ENCODE measurements at regions not wholly inside any gene's neighbourhood (a gene's known extent, or its start where the extent isn't known, plus 50 kb on each side); places are given as distances from the start of the nearest gene placed in this dataset.

DNA sequence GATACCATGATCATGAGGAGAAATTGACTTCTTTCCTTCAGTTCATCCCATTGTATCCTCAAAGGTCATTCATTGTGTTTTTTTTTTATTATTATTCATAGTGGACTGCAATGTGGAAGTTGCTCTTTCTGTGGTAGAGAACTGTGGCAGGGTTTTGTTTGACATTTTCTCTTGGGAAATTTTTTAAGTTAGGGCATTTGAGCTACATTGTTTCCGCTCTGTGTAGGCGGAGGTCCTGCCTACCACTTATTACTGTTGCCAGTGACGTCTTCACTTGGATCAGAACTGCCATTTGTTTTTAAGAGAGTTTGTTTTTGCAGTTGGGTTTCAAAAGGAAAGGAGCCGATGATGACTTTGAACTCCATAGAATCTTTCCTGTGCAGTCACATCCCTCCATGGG is 287.4 kb upstream of the FMN2 start:
- DNase-seq, result no peak

DNA sequence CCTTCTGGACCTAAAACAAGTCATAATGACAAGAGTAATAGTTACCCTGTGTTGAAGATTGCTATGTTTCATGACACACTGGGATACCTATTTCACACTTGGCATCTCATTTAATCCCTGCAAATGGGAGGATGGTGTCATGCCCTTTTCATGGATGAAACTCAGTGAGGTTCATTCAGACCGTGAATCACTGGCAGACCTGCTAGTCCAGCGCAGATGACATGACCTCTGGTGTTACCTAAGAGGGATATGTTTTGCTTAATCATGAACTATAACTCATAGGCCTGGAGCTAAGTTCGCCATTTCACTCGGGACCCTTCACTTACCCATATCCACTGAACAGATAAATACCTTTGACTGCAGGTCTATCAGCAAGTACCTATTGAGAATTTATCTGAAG is 286.6 kb upstream of the FMN2 start:
- DNase-seq, result no peak

DNA sequence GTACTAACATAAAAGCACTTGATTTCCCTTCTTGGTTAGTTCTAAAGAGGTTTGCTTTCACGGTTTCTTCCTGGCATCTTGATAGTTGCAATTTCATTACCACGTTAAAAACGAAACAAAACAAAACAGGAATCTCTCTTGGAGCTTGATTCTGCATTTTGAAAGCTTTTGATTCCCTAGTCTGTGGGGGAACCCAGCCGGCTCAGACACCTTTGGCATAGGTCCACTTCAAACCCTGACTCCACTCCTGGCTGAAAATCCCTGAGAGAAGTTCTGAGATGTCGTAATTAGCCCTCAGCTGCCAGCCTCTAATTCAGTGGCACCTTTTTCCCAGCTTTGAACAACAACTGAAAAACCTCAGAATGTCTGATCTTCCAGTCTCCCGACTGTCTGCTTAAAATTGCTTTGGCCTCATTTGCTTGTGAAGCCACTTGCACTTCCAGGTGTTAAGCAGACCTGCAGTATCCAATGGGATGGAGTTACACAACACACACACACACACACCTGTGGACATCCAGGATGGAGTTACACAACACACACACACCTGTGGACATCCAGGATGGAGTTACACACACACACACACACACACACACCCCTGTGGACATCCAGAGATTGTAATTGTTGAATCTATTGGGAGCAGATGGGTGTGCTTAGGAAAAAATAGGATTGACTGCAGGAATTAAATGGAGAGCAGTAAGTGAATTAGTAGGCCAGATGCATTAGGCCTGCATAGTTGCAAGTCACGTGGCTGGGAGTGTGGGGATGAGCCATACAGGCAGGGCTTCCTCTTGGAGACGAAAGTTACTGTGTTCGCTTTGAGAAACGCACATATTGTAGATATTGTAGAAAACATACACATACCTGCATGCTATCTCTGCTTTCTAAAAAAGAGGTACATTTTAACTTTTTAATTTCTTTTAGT is 285.6 kb upstream of the FMN2 start:
- DNase-seq, result no peak

DNA sequence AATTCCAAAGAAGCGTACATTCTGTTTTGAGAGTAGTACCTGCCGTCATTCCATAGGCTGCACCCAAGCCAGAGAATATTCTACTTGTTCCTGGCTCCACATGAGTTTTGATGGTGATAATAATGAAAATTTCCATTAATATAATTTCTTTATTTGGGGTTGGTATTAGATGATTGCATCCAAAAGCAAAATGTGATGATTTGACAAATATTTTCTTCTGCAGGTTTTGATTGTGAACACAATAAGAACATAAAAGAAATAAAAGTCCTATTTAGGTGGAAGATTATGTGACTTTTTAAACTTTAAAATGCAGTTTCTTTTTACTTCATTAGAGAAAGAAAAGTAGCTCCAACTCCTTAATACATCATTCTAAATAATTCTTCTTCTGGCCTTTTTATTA is 284.8 kb upstream of the FMN2 start:
- DNase-seq, result no peak

DNA sequence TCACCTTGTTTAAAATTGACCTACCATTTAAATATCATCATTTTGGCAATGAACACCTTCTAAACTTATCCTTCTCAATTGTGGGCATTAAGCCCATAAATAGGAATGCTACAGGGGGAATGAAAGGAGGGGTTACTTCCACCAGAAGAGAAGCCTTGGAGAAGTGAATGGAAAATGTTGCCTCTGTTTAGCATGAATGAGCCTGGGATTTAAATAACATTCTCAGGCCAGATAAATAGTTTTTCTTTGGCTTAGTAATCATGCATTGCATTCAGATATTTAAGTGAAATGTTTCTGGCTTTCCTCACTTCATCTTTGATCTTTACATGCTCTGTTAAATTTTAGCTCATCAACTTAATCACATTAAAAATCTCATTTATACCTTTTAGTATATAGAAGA is 284.3 kb upstream of the FMN2 start:
- DNase-seq, result no peak

DNA sequence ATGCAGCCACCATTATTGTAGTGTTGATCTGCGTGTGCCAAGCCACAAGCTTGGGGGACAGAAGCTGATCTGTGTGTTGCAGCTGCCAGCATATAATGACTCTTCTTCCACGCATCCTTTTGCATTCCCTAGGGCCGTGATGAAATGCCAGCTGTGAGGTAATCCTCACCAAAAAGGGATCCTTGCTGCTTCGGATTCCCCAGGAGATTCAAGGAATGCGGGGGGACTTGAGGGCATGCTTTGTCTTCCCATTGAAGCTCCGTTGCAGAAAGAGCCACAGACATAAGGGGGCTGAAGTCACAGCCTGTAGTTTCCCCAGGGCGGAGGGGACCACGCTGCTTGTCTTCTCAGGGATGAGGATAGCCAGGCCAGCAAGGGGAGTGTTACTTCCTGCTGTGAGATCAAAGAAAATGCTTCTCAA is 281.6 kb upstream of the FMN2 start:
- DNase-seq, result no peak

GRCh38 chr1:239811211-239811885 is 280.3 kb upstream of the FMN2 start:
- no peak for DNase-seq

DNA sequence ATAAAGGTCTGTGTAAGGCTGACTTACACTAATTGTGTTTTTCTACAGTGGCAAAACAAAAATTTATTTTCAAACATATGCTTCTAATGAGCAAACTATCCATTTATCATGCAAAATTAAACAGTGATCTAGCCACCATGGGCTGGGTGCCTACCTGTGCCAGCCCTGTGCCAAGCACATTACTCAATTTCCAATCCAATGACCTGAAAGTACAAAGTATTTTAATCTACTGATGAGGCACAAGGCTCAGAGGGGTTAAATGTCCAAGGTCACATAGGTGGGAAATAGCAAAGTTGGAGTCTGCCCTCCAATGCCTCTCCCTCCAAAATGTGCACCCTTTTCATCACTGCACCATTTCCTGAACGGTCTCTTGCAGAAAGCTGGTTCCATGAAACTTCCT is 279.1 kb upstream of the FMN2 start:
- DNase-seq, result no peak

GRCh38 chr1:239814306-239814881 is 277.3 kb upstream of the FMN2 start:
- DNase-seq, result peak in 1 of 2 donors; percentile 17

GRCh38 chr1:239815074-239815473 is 276.6 kb upstream of the FMN2 start:
- DNase-seq, result no peak

DNA sequence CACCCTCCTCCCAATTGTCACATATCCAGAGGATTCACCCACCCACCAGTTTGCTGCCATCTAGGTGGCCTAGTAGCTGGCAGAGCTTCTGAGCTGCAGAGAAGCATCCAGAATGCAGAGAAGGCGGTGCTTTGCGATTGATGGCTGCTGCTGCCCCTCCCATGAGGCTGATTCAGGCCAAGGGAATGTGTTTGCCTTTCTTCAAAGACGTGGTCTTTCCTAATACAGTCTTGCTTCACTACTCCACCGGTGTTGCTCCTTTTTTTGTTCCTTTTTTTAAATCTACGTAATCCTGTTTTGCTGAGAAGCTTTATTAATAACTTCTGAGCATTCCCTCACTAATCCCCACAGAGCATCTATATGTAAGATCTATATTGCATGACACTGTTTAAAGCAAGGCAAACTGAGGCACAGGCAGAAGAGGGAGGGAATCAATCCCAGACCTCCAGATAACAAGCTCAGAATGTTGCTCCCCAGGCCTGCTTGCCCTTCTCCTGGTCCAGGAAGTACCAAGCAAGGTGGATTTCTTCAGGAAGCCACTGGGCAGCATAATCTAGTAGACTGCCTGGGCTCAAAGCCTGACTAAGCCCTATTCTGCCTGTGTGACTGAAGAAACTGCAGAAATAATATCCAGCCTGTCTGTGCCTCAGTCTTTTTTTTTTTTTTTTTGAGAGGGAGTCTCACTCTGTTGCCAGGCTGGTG is 275.5 kb upstream of the FMN2 start:
- peak in 1 of 2 donors; percentile 7 for DNase-seq

DNA sequence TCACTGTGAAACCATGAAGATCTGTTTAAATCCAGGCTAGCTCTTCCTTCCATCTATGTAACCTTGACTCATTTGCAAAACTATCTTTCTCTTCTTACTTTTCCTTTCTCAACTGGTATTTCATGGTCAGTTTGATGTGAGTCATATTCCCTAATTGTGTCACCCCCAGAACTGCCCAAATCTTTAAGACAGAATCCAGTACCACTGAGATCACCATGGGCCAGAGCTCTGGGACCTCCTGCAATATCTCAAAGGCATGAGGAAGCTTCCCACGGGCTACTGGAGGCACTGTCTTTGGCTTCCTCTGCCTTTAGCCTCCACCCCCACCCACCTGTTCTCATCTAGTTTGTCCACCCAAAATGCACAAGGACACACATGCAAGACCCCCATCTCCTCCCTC is 274.4 kb upstream of the FMN2 start:
- no peak for DNase-seq

GRCh38 chr1:239817801-239818200 is 273.9 kb upstream of the FMN2 start:
- DNase-seq, result no peak

- peak in 1 of 2 donors; percentile 21 for DNase-seq
Measured at GRCh38 chr1:239819096-239819495, 272.6 kb upstream of the FMN2 start.

DNA sequence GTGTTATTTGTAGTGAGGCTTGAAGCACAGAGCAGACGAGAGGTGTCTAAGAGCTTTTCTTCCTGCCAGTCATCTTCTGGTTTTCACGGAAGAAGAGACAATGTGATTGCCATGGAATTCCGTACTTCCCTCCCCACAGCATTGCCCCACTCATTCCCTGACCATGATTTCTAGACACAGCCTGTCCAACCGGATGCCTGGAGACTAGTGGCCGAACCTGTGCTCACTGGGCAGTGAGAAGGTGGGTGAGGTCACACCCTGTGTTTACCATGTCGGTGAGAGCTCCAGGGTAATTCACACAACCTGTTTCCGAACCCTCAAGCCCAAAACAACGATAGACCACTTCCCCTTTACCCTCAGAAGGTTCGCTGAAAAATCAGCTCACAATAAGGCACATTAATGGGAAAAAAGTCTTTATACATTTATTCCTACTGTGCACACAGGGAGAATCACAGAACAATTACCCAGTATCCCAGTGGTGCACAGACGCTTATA is 271.9 kb upstream of the FMN2 start:
- DNase-seq, result no peak

DNA sequence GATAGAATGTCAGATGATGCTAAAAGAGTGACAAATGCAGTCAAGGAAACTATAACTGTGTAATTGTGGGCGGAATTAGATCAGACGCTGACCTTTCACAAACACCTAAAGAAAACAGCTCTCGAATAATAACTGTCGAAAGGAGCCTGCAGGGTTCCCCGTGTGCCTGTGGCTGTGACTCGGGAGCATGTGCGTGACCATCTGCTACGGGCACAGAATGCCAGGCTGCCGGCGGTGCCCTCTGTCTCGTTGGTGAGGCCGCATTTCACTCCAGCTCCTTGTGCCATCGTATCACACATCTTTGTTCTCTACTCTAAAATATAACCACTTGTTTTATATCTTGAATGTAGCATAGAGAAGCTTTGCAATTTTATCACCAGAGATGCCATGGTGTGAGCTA is 267.8 kb upstream of the FMN2 start:
- no peak for DNase-seq

GRCh38 chr1:239826211-239826610 is 265.5 kb upstream of the FMN2 start:
- no peak for DNase-seq

- DNase-seq, result no peak
Measured at GRCh38 chr1:239826736-239827135, 264.9 kb upstream of the FMN2 start.

DNA sequence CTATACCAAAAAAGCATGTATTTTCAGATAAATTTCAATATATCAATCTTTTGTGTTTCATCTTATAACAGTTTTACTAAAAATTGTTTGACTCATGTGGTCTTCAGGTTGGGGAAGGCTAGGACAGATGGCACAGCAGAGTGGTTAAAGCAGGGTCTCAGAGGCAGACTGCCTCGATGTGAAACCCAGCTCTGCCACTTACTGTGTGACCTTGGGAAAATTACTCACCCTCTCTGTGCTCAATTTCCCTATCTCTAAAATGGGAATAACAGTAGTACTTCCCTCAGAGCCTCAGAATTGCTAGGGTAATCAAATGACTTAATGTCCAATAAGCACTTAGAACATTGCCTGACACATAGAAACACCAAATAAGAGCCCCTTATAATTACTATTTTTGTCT is 262.1 kb upstream of the FMN2 start:
- no peak for DNase-seq

DNA sequence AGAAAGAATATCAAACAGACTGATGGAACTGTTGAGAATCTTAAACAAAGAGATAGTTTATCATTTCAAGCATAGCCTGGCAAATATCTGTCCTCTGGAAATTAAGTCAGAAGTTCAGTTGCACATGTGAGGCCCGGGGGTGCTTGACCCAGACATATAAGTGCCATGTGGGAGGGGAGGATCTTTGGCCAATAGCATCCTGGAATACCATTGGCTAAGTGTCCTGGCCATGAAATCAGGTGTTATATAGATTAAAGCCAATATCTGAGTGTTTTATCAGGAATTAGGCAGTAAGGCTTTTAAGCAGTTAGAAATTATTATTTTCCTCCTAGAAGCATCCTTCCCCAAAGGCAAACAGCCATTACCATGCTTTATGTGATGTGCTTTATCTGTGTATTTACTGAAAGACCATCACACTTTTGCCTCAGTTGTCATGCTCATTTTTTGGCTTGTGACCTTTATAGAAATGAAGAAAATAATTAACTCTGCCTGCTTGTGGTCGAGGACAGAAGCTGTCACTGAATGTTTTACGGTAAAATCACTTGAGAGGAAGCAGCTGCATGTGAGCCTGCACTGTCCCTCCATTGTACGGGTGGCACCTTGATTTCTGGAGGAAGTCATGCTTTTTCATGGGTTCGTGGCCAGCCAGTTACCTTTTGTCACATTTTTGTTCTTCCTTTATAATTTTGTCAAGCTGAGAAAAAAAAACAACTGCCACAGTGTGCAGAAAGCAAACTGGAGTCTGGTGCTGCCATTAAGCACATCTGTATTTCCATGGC is 259.9 kb upstream of the FMN2 start:
- DNase-seq, result no peak

GRCh38 chr1:239833723-239834122 is 258.0 kb upstream of the FMN2 start:
- DNase-seq, result no peak

GRCh38 chr1:239835946-239836440 is 255.7 kb upstream of the FMN2 start:
- no peak for DNase-seq

Data from CD4-positive, alpha-beta T cell treated with Interferon alpha-2 for 1 hour (primary cell).